ENCODE measurements at regions not wholly inside any gene's neighbourhood (a gene's known extent, or its start where the extent isn't known, plus 50 kb on each side); places are given as distances from the start of the nearest gene placed in this dataset.

GRCh38 chrX:39843318-39843717 is 254.4 kb downstream of the BCOR start:
- Histone ChIP-seq H3K4me1 (ENCODE audit: low read length) (no peaks in the 10 kb centered on the region), H3K27ac (ENCODE audit: low read length) (no peak overlapping the region), H2AFZ (ENCODE audit: low read depth, low read length) (no peak overlapping the region), H3K79me2 (ENCODE audit: low read length) (no peaks in the 10 kb centered on the region), H3K27me3 (ENCODE audit: low read depth, low read length) (no peaks in the 10 kb centered on the region), H4K20me1 (ENCODE audit: insufficient read depth, low read length) (no peaks in the 10 kb centered on the region), H3K4me3 (ENCODE audit: low read length) (no peak overlapping the region), H3K9me3 (ENCODE audit: insufficient read depth, low read length) (no peaks in the 10 kb centered on the region), H3K9ac (ENCODE audit: low read length) (no peak overlapping the region), H3K4me2 (ENCODE audit: low read length) (no peak overlapping the region), H3K36me3 (replicated peaks; ENCODE audit: low read depth, low read length) (no peaks in the 10 kb centered on the region)
- TF ChIP-seq EZH2phosphoT487 (IDR thresholded peaks at IDR 0.05; ENCODE audit: low read depth) (no peak), CTCF (IDR thresholded peaks at IDR 0.05; ENCODE audit: low read depth, low read length) (no peak)

- Histone ChIP-seq H3K4me3 (ENCODE audit: low read length) (no peak overlapping the region), H3K9me3 (ENCODE audit: insufficient read depth, low read length) (no peaks in the 10 kb centered on the region), H4K20me1 (ENCODE audit: insufficient read depth, low read length) (no peaks in the 10 kb centered on the region), H2AFZ (ENCODE audit: low read depth, low read length) (no peak overlapping the region), H3K36me3 (replicated peaks; ENCODE audit: low read depth, low read length) (no peaks in the 10 kb centered on the region), H3K27me3 (ENCODE audit: low read depth, low read length) (no peaks in the 10 kb centered on the region), H3K79me2 (ENCODE audit: low read length) (no peaks in the 10 kb centered on the region), H3K9ac (ENCODE audit: low read length) (no peak overlapping the region), H3K4me2 (ENCODE audit: low read length) (no peak overlapping the region), H3K27ac (ENCODE audit: low read length) (no peak overlapping the region), H3K4me1 (ENCODE audit: low read length) (no peaks in the 10 kb centered on the region; the same call in 1 of the 2 replicates)
- TF ChIP-seq EZH2phosphoT487 (IDR thresholded peaks at IDR 0.05; ENCODE audit: low read depth) (no peak), CTCF (IDR thresholded peaks at IDR 0.05; ENCODE audit: low read depth, low read length) (no peak)
These were observed 252.5 kb downstream of the BCOR start for GRCh38 chrX:39845233-39845632.

- Histone ChIP-seq H3K9me3 (ENCODE audit: insufficient read depth, low read length) (no peaks in the 10 kb centered on the region), H3K27me3 (ENCODE audit: low read depth, low read length) (no peaks in the 10 kb centered on the region), H3K4me1 (ENCODE audit: low read length) (no peaks in the 10 kb centered on the region; the same call in 1 of the 2 replicates), H3K36me3 (replicated peaks; ENCODE audit: low read depth, low read length) (no peaks in the 10 kb centered on the region), H3K79me2 (ENCODE audit: low read length) (no peaks in the 10 kb centered on the region), H3K4me2 (ENCODE audit: low read length) (no peak overlapping the region), H2AFZ (ENCODE audit: low read depth, low read length) (no peak overlapping the region), H4K20me1 (ENCODE audit: insufficient read depth, low read length) (no peaks in the 10 kb centered on the region), H3K27ac (ENCODE audit: low read length) (no peak overlapping the region), H3K9ac (ENCODE audit: low read length) (no peak overlapping the region), H3K4me3 (ENCODE audit: low read length) (no peak overlapping the region)
- TF ChIP-seq CTCF (IDR thresholded peaks at IDR 0.05; ENCODE audit: low read depth, low read length) (no peak), EZH2phosphoT487 (IDR thresholded peaks at IDR 0.05; ENCODE audit: low read depth) (no peak)
These were observed 251.3 kb downstream of the BCOR start for GRCh38 chrX:39846460-39846859.

GRCh38 chrX:39848243-39848642 is 249.5 kb downstream of the BCOR start:
- Histone ChIP-seq H3K4me1 (ENCODE audit: low read length) (peaks cover 2% of the 10 kb centered on the region), H3K36me3 (replicated peaks; ENCODE audit: low read depth, low read length) (no peaks in the 10 kb centered on the region), H3K79me2 (ENCODE audit: low read length) (no peaks in the 10 kb centered on the region), H2AFZ (ENCODE audit: low read depth, low read length) (no peak overlapping the region), H3K4me2 (ENCODE audit: low read length) (no peak overlapping the region), H3K27me3 (ENCODE audit: low read depth, low read length) (no peaks in the 10 kb centered on the region), H3K27ac (ENCODE audit: low read length) (no peak overlapping the region), H3K4me3 (ENCODE audit: low read length) (no peak overlapping the region), H3K9ac (ENCODE audit: low read length) (no peak overlapping the region), H3K9me3 (ENCODE audit: insufficient read depth, low read length) (no peaks in the 10 kb centered on the region), H4K20me1 (ENCODE audit: insufficient read depth, low read length) (no peaks in the 10 kb centered on the region)
- TF ChIP-seq CTCF (IDR thresholded peaks at IDR 0.05; ENCODE audit: low read depth, low read length) (no peak), EZH2phosphoT487 (IDR thresholded peaks at IDR 0.05; ENCODE audit: low read depth) (no peak)

Data from OCI-LY3 (cell line).